ENCODE measurements at regions not wholly inside any gene's neighbourhood (a gene's known extent, or its start where the extent isn't known, plus 50 kb on each side); places are given as distances from the start of the nearest gene placed in this dataset.

- no peak for TF ChIP-seq POLR2AphosphoS5 (IDR thresholded peaks at IDR 0.05)
- no peak for TF ChIP-seq CTCF (IDR thresholded peaks at IDR 0.05)
- no peak for TF ChIP-seq POLR2A (IDR thresholded peaks at IDR 0.05)
Measured at GRCh38 chr4:111814961-111815360, 330.3 kb upstream of the FAM241A start.
